Erythroblast (primary cell): ENCODE measurements at regions not wholly inside any gene's neighbourhood (a gene's known extent, or its start where the extent isn't known, plus 50 kb on each side); places are given as distances from the start of the nearest gene placed in this dataset.

Experiments used
- GATA1 ChIP-seq: IDR thresholded peaks from 2 replicates; pipeline ENCODE4 v1.6.1; 2011; ENCODE audit warnings: low read depth, mild to moderate bottlenecking, control low read depth, low read length, moderate library complexity
- POLR2A ChIP-seq: IDR thresholded peaks from 2 replicates; pipeline ENCODE4 v1.6.1; 2011; ENCODE audit warnings: mild to moderate bottlenecking, low read length

DNA sequence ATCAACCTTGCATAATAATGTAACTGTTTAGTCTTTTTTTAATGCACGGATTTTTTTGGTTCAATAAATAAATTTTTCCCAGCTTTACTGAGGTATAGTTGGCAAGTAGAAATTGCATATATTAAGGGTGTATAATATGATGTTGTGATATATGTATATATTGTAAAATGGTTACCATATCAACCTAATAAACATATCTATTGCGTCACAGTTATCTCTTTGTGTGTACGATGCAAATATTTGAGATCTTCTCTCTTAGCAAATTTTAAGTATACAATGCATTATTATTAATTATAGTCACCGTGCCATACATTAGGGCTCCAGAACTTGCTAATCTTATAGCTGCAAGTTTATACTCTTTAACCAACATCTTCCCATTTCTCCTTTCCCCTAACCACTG, 57.2 kb upstream of the TMEM161B start:
- TF ChIP-seq POLR2A = no peak
- no peak for TF ChIP-seq GATA1
